HG03378 (cell line): ENCODE measurements at regions not wholly inside any gene's neighbourhood (a gene's known extent, or its start where the extent isn't known, plus 50 kb on each side); places are given as distances from the start of the nearest gene placed in this dataset.
A peak's percentile ranks its signal among the peaks of the same experiment; 100 is the strongest.
"Not testable (repeated sequence)": the region's sequence is repeated elsewhere in the genome, so short reads cannot be mapped to it uniquely, and the experiment has no call there.

Source experiments
- ATAC-seq: cut with Tn5 transposase; IDR thresholded peaks from one replicate; pipeline ENCODE4 v1.9.1; 2021; ENCODE audit warnings: mild to moderate bottlenecking, moderate library complexity; ENCODE audit not compliant: unreplicated experiment

DNA sequence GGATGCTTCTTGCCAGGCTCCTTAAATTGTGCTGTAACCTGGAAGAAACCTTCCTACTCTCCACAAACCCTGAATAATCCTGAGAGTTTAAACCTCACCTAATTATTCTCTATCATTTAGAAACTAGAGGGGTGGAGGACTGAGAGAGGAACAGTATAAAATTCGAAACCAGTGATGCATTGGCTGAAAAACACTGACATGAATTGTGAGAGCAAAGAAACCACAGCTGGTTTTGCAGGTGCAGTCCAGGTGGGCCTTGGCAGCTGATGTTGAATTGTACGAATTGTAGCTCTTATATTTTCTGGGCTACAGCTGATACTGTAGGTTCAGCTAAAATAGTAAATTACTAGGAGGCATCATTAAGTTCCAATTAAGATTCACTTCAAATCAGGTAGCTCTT, 227.0 kb upstream of the SLITRK5 start:
- ATAC-seq: no peak

DNA sequence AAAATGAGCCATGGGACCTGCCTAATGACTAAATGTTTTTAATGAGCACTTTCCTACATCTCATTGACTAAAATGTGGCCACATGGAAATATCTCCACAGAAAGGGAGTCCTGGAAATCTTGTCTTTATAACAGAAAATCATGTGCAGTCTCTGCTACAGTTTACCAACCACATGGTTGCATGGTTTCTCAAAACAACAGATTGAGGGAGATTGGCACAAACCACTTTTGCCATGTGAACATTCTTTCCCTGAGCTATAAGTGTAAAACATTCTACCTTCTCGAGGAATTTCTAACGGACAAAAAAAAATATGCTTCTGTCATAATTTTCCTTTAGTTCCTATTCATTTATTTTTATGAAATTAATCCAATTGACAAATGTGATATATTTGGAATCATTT, 218.9 kb upstream of the SLITRK5 start:
- no peak for ATAC-seq

DNA sequence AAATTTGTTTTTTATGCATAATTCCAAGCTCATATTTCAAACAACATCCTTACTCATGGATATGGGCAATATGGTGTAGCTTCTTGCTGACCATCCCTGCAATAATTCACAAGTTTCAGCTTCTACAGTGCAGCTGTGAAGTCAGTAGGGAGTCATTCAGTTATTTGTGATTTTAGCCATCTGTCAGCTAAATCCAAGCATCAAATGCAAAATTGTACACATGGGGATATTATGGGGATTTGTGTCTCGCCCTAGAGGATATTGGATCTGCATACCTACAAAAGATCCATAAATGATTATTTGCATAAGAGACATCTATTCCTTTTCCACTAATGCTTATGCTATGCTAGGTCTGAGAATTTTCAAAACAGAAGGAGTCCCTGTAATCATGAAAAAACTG, 217.9 kb upstream of the SLITRK5 start:
- no peak for ATAC-seq

DNA sequence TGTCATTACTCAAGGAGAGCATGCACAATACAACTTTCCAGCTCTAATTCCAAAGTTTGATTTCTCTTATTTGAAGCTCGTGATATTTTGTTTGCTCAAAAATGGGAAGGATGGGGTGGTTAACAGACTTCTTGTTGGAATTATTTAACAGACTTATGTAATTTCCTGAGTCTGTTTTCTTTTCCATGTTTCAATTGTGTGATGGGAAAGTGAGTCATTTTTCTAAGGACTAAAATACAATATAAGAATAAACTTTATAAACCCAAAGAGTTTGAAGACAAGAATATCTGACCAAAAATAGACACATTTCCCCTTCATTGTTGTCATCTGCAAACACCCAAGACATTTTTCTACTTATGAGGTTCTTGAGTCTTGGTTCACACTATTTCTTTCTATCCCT, 211.8 kb upstream of the SLITRK5 start:
- ATAC-seq: no peak

DNA sequence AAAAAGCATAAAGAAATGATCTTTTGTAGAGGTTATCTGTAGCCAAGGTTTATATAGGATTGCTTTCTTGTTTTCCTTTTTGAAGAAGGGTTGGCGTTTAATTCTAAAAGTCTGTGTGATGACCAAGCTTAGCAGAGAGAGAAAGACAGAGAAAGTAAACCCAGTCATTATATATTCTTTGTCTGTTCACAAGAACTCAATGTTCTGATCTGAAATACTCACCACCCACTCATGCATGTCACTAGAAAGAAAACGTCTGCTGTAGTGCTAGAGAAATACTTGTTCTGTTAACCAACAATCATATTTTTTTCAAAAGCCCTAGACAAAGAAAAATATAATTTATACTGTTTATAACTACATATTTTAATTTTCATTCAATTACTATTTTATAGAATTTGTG, 173.7 kb upstream of the SLITRK5 start:
- no peak for ATAC-seq

DNA sequence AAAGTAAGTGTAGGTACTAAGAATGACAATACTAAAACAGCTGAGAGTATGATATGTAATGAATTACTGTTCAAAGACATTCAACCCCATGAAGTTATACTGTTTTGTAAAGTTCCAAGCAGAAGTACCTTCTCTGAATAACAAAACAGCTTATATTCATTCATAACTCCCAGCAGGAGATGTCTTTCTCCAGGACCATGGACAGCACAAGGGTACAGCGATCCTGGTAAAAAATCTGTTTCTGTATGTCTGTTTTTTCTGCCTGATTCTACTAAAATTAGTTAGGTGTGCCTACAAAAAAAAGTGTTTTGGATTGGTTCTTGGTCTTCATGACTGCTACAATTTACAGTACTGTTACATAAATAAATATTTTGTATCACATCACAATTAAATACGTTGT, 172.5 kb upstream of the SLITRK5 start:
- ATAC-seq: no peak

DNA sequence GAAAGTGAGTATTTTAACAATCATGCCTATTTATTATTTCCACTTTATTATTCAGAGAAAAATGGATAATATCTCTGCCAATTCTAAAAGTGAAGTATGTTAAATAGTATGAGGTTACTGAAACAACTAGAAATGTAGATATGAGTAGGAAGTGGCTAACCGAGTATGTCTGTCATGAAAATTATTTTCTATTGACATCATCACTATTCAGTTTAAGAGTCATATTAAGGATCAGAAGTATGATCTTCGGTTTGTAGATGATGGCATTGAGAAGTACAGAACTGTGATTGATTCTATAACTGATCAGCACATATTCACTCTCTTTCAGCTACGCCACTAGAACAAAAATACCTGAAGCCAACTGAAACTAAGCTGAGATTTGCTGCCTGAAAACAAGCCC, 146.4 kb upstream of the SLITRK5 start:
- no peak for ATAC-seq

DNA sequence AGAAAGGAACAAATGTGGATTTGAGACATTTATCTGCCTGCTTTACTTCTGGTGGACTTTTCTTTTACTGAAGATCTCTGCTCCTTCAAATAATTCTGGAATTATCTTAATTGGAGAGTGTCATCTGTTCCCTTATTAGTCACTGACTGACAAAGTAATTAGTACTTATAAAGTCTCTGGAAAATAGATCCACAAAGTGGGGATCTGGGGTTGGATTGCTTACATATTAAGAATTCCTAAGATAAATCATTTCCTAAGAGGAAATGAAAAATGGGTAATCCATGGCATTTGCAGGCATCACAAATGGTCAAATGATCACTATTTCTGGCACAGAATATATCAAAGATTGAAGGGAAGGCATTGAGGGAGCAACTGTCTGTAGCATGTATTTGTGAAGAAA, 137.4 kb upstream of the SLITRK5 start:
- ATAC-seq: no peak

DNA sequence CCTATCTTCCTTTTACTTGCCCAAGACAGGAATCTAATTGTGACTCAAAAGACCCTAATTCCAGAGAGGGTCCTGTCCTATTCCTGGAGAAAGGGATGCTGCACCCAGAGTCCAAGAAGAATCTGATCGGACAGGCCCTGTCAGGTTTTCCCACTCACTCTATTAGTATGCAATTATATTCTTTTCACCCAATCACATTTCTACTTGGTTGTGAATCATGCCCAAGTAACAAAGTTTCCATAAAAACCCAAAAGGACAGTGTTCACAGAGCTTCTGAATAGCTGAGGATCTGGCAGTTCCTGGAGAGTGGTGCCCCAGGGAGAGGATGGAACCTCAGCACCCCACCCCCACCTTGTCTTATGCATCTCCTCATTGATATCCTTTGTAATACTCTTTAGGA, 135.3 kb upstream of the SLITRK5 start:
- no peak for ATAC-seq

DNA sequence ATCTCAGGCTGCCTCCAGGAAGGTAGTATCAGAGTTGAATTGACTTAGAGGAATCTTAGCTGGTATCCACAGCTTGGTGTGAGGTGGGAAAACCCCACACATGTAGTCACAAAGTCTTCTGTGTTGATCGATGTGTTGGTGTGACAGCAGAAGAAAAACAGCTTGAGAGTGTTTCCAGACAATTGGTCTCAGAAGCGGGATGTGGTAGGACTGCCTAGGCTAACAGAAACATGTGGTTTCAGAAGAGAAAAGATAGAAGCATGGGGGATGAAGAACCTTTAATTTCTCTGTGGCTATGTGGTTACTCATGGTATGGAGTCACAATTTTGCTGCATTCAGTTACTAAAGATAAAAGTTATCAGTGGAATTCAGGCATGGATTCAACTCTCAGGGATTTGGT, 134.7 kb upstream of the SLITRK5 start:
- ATAC-seq: no peak

DNA sequence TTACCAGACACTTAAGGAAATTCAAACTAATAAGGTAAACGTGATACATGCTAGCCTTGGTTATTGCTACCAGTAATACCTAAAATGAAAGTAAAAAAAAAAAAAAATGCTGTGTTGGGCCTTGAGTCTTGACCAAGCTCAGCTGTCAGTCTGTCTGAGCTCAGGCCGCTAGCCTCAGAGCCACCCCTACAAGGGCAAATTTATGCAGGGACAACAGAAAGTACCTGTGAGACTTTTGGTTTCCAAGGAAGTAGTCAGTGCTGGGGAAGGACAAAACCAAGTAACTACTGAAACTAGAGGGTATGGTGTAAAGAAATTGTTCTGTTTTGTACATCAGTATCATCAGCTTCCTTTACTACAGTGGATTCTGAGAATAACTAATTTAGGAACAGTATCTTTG, 134.3 kb upstream of the SLITRK5 start:
- peak; percentile 53 for ATAC-seq

DNA sequence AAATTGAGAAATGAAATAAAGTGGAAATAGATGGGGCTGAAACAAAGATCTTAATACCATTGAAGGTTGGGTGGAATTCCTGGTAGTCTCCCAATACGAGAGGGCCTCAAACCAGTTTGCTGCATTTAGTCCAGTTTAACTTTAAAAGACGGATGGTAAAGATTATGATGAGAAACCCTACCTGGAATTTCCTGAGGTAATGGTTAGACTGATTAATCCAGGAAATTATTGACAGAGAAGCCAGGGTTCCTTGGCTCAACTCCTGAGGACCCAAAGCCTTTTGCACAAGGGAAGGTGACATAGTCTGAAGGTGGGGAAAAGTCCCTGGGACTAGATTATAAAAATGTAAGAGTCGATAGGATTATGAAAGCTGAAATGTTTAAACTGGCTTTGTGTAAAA, 133.2 kb upstream of the SLITRK5 start:
- ATAC-seq: no peak

DNA sequence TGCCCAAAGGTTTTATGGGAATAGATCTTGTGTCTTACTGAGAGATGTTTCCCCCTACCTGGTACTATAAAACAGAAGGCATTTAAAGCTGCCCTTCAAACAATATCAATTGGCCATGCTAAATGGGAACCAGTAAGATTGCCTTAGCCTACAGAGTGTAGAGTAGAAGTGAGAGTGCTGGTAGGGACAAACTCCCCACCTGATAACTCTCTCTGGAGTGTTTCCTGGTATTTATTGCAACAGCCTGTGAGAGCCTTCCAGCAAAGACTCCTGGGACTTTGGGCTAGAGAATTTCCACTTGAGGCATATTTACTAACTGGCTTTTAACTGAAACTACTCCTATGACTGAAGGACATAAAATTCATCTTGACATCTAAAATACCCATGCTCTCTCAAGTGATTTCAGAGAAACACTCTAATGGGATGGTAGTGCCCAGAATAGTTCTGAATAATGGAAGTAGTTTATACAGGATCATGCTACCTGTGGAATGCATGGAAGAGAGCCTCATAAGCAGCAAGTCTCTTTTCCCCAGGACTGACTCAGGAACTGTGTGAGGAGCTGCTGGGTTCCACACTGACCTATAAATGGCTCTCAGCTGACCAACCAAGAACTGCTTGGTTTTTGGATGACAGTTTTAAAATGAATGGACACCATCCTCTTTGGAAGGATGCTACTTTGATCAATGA, 132.7 kb upstream of the SLITRK5 start:
- no peak for ATAC-seq

DNA sequence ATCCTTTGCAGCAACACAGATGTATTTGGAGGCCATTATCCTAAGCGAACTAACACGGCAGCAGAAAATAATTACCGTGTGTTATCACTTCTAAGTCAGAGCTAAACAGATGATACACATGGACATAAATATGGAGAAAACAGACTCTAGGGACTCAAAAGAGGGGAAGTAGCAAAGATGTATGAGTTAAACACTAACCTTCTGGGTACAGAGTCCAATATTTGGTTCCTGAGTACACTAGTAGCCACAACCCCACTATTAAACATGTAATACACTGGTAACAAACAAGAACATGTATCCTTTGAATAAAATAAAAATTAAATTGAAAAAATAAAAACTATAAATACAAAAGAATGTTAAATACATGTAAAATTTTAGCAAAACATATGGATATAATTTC, 118.0 kb upstream of the SLITRK5 start:
- no peak for ATAC-seq

DNA sequence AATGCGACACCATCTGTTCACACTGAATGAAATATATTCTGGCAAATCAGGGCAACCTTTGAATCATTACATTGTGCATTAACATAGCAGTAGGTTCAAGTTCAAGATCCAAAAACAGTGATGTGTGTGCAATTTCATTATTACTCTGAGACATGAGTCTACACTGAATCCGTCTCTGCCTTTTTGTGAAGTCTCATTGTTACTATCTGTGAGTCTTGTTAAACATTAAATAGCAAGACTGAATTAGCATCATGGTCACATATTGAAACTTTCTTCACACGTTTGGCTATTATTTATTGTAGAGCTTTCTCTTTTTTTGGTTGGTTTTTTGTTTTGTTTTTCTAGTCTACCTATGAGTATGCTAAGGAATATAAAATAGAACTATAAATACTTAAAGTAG, 117.1 kb upstream of the SLITRK5 start:
- no peak for ATAC-seq

DNA sequence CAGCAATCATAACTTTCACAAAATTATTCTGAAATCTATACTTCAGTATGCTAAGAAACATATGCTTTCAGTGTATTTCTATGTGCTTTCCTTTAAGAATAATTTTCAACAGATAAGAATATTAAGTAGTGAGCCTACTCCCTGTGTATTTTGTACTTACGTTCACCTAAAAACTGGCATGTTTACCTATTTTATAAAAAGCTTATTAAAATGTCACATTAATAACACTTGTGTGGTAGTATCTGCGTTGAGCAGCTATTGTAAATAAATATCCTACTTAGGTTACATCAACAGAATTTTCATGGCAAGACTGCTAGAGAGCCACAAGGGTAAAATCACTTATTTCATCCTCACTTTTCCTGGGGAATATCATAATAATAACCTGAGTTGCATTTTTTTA, 113.4 kb upstream of the SLITRK5 start:
- no peak for ATAC-seq

DNA sequence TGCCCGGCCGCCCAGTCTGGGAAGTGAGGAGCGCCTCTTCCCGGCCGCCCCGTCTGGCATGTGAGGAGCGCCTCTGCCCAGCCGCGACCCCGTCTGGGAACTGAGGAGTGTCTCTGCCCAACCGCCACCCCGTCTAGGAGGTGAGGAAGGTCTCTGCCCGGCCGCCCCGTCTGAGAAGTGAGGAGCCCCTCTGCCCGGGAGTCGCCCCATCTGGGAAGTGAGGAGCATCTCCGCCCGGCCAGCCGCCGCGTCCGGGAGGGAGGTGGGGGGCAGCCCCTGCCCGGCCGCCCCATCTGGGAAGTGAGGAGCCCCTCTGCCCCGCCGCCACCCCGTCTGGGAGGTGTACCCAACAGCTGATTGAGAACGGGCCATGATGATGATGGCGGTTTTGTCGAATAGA, 109.6 kb upstream of the SLITRK5 start:
- not testable (repeated sequence) for ATAC-seq

DNA sequence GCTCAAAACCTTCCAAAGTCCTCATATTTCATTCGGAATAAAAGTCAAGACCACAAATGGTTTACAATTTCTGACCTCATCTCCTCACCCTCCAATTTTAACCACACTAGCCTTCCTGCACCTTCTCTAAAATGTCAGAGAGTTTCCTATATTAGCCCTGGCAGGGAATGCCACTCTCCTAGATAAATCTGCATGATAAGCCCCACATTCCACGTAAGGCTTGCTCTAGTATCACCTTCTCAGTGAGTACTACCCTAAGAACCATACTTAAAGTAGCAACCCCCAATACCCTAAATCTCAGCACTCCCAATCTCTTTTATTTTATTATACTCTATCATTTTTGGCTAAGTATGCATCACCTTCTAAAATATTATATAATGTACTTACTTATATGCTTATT, 100.5 kb upstream of the SLITRK5 start:
- no peak for ATAC-seq

DNA sequence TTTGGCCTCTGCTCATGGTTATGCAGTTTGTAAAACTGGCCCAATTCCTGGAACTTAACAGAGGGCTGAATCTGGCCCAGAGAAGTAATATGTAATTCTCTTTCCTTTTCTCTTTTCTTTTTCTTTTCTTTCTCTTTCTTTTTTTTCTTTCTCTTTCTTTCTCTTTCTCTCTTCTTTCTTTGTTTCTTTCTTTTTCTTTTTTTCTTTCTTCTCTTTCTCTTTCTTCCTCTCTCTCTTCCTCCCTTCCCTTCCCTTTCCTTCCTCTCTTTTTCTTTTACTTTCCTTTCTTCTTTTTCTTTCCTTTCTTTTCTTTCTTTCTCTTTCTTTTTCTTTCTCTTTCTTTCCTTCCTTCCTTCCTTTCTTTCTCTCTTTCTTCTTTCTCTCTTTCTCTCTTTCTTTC, 88.8 kb upstream of the SLITRK5 start:
- ATAC-seq: no peak

DNA sequence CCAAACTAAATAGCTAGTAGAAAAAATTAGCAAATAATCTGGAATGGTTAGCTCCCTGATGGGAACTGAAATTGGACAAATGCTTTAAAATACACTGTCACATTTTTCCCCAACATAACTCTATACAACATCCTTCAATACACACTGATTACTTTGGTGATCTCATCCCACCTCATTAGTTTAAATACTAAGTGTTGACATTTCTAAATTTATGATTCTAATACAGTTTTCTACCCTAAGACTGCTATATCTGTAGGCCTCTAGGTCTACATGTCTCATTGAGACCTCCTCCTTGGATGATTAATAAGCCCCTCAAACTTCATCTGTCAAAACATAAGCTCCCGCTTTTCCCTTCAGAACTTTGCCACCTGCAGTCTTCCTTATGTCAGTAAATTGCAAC, 80.7 kb upstream of the SLITRK5 start:
- ATAC-seq: no peak

DNA sequence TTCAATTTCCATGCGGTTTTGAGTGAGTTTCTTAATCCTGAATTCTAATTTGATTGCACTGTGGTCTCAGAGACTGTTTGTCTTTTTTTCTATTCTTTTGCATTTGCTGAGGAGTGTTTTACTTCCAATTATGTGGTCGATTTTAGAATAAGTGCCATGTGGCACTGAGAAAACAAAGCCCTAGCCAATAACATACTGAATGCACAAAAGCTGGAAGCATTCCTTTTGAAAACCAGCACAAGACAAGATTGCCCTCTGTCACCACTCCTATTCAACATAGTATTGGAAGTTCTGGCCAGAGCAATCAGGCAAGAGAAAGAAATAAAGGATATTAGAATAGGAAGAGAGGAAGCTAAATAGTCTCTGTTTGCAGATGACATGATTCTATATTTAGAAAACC, 66.7 kb upstream of the SLITRK5 start:
- not testable (repeated sequence) for ATAC-seq

DNA sequence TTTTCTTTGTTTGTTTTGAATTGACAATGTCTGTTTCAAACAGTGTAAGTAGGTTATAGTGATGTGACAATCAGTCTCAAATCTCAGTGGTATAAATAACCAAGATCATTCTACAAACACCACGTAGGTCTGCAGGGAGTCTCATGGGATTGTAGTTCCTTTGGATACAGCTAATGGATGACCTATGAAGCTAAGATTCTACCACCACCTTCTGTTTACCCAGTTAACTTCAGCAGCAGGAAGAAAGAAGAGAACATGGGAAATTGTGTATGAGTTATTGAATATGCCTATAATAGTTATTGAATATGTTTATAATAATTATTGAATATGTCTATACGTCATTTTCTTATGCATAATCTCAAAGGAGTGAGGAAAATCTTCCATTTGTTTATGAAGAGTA, 63.9 kb upstream of the SLITRK5 start:
- ATAC-seq: no peak

DNA sequence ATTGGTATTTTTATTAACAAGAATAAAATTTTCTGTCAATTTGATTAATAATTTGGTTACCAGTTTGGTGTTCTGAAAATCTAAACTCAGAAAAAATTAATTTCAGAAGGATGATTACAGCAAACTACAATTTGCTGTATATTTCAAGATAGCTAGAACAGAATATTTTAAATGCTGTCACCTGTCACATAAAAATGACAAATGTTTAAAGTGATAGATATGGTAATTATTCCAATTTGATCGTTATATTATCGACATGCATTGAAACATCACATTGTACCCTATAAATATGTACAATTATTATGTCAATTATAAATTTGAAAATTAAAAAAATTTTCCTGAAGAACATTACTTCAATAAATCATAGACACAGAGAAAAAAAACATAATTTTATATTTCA, 56.9 kb upstream of the SLITRK5 start:
- no peak for ATAC-seq
